Urothelium cell line (cell line): ENCODE measurements at regions not wholly inside any gene's neighbourhood (a gene's known extent, or its start where the extent isn't known, plus 50 kb on each side); places are given as distances from the start of the nearest gene placed in this dataset.

Experiments
- DNase-seq: peaks from one replicate; pipeline ENCODE4 v3.0.0; 2011; ENCODE audit warnings: low spot score, mixed read lengths
- FAIRE-seq: peaks from 2 replicates; lab custom pipeline; 2011; peaks lifted over from hg19 to GRCh38; lab: Jason Lieb, UNC

- DNase-seq, result no peak
- FAIRE-seq, result no peak
Measured at GRCh38 chr2:126792186-126792585, 106.5 kb upstream of the TEX51 start.

- FAIRE-seq (no peak), DNase-seq (no peak)
Measured at GRCh38 chr2:126792993-126793392, 105.7 kb upstream of the TEX51 start.

GRCh38 chr2:126793885-126794613, 104.6 kb upstream of the TEX51 start:
- FAIRE-seq (no peak), DNase-seq (no peak)

- FAIRE-seq (no peak), DNase-seq (no peak)
Measured at GRCh38 chr2:126795656-126796055, 103.0 kb upstream of the TEX51 start.

GRCh38 chr2:126796931-126797621, 101.6 kb upstream of the TEX51 start:
- FAIRE-seq (peak; percentile 81), DNase-seq (no peak)

GRCh38 chr2:126797622-126798275, 100.9 kb upstream of the TEX51 start:
- no peak for FAIRE-seq
- DNase-seq, result peak; percentile 28

GRCh38 chr2:126798276-126799140, 100.2 kb upstream of the TEX51 start:
- no peak for DNase-seq
- no peak for FAIRE-seq

GRCh38 chr2:126799301-126799700, 99.4 kb upstream of the TEX51 start:
- no peak for FAIRE-seq
- DNase-seq, result no peak

GRCh38 chr2:126801473-126801872, 97.2 kb upstream of the TEX51 start:
- DNase-seq (no peak), FAIRE-seq (no peak)

GRCh38 chr2:126802316-126802715, 96.4 kb upstream of the TEX51 start:
- FAIRE-seq, result no peak

GRCh38 chr2:126802774-126803433, 95.8 kb upstream of the TEX51 start:
- FAIRE-seq, result no peak
- DNase-seq, result no peak

More at GRCh38 chr2:126802316-126802715, 96.4 kb upstream of the TEX51 start:
- DNase-seq, result no peak

GRCh38 chr2:126803434-126803775, 95.3 kb upstream of the TEX51 start:
- no peak for FAIRE-seq
- DNase-seq, result no peak

GRCh38 chr2:126804347-126804746, 94.3 kb upstream of the TEX51 start:
- DNase-seq, result no peak
- no peak for FAIRE-seq

GRCh38 chr2:126808929-126809328, 89.8 kb upstream of the TEX51 start:
- DNase-seq (no peak), FAIRE-seq (no peak)

- FAIRE-seq, result no peak
- DNase-seq, result no peak
Measured at GRCh38 chr2:126809340-126809739, 89.3 kb upstream of the TEX51 start.

GRCh38 chr2:126810001-126810400, 88.7 kb upstream of the TEX51 start:
- no peak for DNase-seq
- FAIRE-seq, result no peak

GRCh38 chr2:126811101-126811500, 87.6 kb upstream of the TEX51 start:
- DNase-seq (no peak), FAIRE-seq (no peak)

GRCh38 chr2:126817172-126817571, 81.5 kb upstream of the TEX51 start:
- DNase-seq (no peak), FAIRE-seq (no peak)

GRCh38 chr2:126822115-126822514, 76.6 kb upstream of the TEX51 start:
- no peak for FAIRE-seq
- DNase-seq, result no peak

GRCh38 chr2:126822921-126823320, 75.8 kb upstream of the TEX51 start:
- DNase-seq (no peak), FAIRE-seq (no peak)

- no peak for FAIRE-seq
- DNase-seq, result no peak
Measured at GRCh38 chr2:126823951-126824350, 74.7 kb upstream of the TEX51 start.
